Endothelial cell of umbilical vein (primary cell): ENCODE measurements at regions not wholly inside any gene's neighbourhood (a gene's known extent, or its start where the extent isn't known, plus 50 kb on each side); places are given as distances from the start of the nearest gene placed in this dataset.

ENCODE experiments used
- BruUV-seq: library from RNA; stranded (reverse); fragments of 400-500 nt; replicated peaks from 2 replicates; lab custom pipeline; 2021; lab: Mats Ljungman, UMichigan
- CTCF ChIA-PET: fragments of 300-600, 350-600 bp; sonication (Branson Sonifier 250); formaldehyde crosslinking; loops from one replicate; lab custom pipeline; 2021; ENCODE audit warnings: antibody characterized with exemption, inconsistent platforms; lab: Charles Lee
- POLR2A ChIA-PET: fragments of 300-600, 350-600 bp; sonication (Branson Sonifier 250); formaldehyde crosslinking; loops from one replicate; lab custom pipeline; 2021; ENCODE audit warnings: antibody characterized with exemption, inconsistent platforms; lab: Charles Lee
- DNase-seq: peaks from one replicate; pipeline ENCODE4 v3.0.0-alpha.2; 2011; ENCODE audit warnings: low read depth, low spot score
- FAIRE-seq: peaks from 2 replicates; lab custom pipeline; 2011; peaks lifted over from hg19 to GRCh38; lab: Jason Lieb, UNC
- H2AFZ ChIP-seq: 2 replicates; pipeline ENCODE4 v1.6.0; 2012; ENCODE audit warnings: low read depth, low read length, control low read depth, inconsistent platforms
- H3K27ac ChIP-seq: 2 replicates; pipeline ENCODE4 v1.5.1; 2011; ENCODE audit warnings: low read depth, mild to moderate bottlenecking, control low read depth, low read length, moderate library complexity; ENCODE audit not compliant: insufficient read depth
- H3K27me3 ChIP-seq, 2 experiments: 2 replicates each; pipeline versions ENCODE4 v1.6.0 to v1.6.1; 2011; ENCODE audit warnings: low read length in 2 of 2, mixed read lengths in 1 of 2; ENCODE audit not compliant: control insufficient read depth in 2 of 2, insufficient read depth in 2 of 2
- H3K36me3 ChIP-seq, 2 experiments: 2 replicates in 1 of 2; 3 replicates in 1 of 2; pipeline ENCODE4 v1.5.1; 2011; ENCODE audit warnings: low read length in 2 of 2, mild to moderate bottlenecking in 1 of 2, moderate library complexity in 1 of 2; ENCODE audit not compliant: control insufficient read depth in 2 of 2, insufficient read depth in 2 of 2; ENCODE audit errors: extremely low read depth in 1 of 2
- H3K4me1 ChIP-seq: 3 replicates; pipeline ENCODE4 v1.5.1; 2011; ENCODE audit warnings: mild to moderate bottlenecking, low read length; ENCODE audit not compliant: control insufficient read depth, insufficient read depth; ENCODE audit errors: extremely low read depth
- H3K4me2 ChIP-seq: 2 replicates; pipeline ENCODE4 v1.6.1; 2011; ENCODE audit warnings: low read length, control low read depth, mixed read lengths; ENCODE audit not compliant: insufficient read depth
- H3K4me3 ChIP-seq, 3 experiments: fragments of 200-600 bp in 1 of 3; sonication (generic), shearing (Covaris generic) in 1 of 3; replicated peaks in 1 of 3; 2 replicates each; pipeline ENCODE4 v1.5.1; 2011 to 2016; ENCODE audit warnings: control low read depth in 3 of 3, low read length in 3 of 3, mild to moderate bottlenecking in 2 of 3, inconsistent platforms in 1 of 3, low read depth in 1 of 3, moderate library complexity in 1 of 3; ENCODE audit not compliant: insufficient read depth in 1 of 3
- H3K79me2 ChIP-seq: 2 replicates; pipeline ENCODE4 v1.6.0; 2012; ENCODE audit warnings: low read length, inconsistent platforms; ENCODE audit not compliant: control insufficient read depth, insufficient read depth
- H3K9ac ChIP-seq: replicated peaks from 2 replicates; pipeline ENCODE3; 2011; ENCODE audit warnings: low read length, control low read depth; ENCODE audit not compliant: insufficient read depth; ENCODE audit errors: extremely low read depth
- H3K9me1 ChIP-seq: replicated peaks from 3 replicates; pipeline ENCODE4 v1.6.0; 2011; ENCODE audit warnings: mild to moderate bottlenecking, low read length; ENCODE audit not compliant: control insufficient read depth, insufficient read depth; ENCODE audit errors: extremely low read depth
- H3K9me3 ChIP-seq: replicated peaks from 2 replicates; pipeline ENCODE4 v1.5.1; 2012; ENCODE audit warnings: low read length, inconsistent platforms; ENCODE audit not compliant: control insufficient read depth, insufficient read depth
- H4K20me1 ChIP-seq: replicated peaks from 2 replicates; pipeline ENCODE3; 2011; ENCODE audit warnings: mild to moderate bottlenecking, low read length; ENCODE audit not compliant: control insufficient read depth, insufficient read depth; ENCODE audit errors: extremely low read depth
- EZH2 ChIP-seq: IDR thresholded peaks from 2 replicates; pipeline ENCODE4 v1.6.1; 2012; ENCODE audit warnings: borderline replicate concordance, low read depth, mild to moderate bottlenecking, moderate library complexity, low read length, inconsistent platforms; ENCODE audit not compliant: severe bottlenecking
- JUN ChIP-seq: IDR thresholded peaks from 2 replicates; pipeline ENCODE4 v1.6.1; 2011; ENCODE audit warnings: borderline replicate concordance, low read depth; ENCODE audit not compliant: insufficient read length, insufficient read depth
- MAX ChIP-seq: IDR thresholded peaks from 2 replicates; pipeline ENCODE4 v1.6.1; 2011; ENCODE audit not compliant: insufficient read depth, insufficient read length
- POLR2A ChIP-seq: IDR thresholded peaks from 2 replicates; pipeline ENCODE4 v1.6.1; 2012; ENCODE audit warnings: low read depth, mild to moderate bottlenecking, control low read depth, low read length
- POLR2AphosphoS5 ChIP-seq: IDR thresholded peaks from 2 replicates; pipeline ENCODE4 v1.6.1; 2012; ENCODE audit warnings: low read depth, mild to moderate bottlenecking, control low read depth, low read length, moderate library complexity; ENCODE audit not compliant: insufficient read depth
- dilution Hi-C: fragments of 300-500 bp; cut with MboI; formaldehyde crosslinking; loops from one replicate; pipeline ENCODE4 v1.15.0; 2019; ENCODE audit warnings: low sequenced_read_pairs; ENCODE audit not compliant: extremely low pct_ligation_motif_present
- intact Hi-C: fragments of 100-400 bp; cut with micrococcal nuclease; formaldehyde crosslinking; loops from one replicate; pipeline ENCODE4 v1.10.0; 2022

GRCh38 chr10:43888586-43888985 is 239.9 kb upstream of the ZNF32 start:
- FAIRE-seq (no peak), DNase-seq (no peak)
- no TSS peak for BruUV-seq
- TF ChIP-seq POLR2AphosphoS5 = no peak
- TF ChIP-seq EZH2 = no peak
- no peak for TF ChIP-seq JUN
- TF ChIP-seq MAX = no peak
- TF ChIP-seq POLR2A = no peak
- H4K20me1 ChIP-seq = no peaks in the 10 kb centered on the region
- no peak overlapping the region for H3K9ac ChIP-seq
- H3K27me3 ChIP-seq = peaks cover 14 to 24% of the 10 kb centered on the region in 2 experiments
- H3K4me1 ChIP-seq = no peaks in the 10 kb centered on the region
- CTCF ChIA-PET = no interaction called here
- H3K9me1 ChIP-seq = no peaks in the 10 kb centered on the region
- POLR2A ChIA-PET = no interaction called here
- no peaks in the 10 kb centered on the region for H3K36me3 ChIP-seq
- H3K4me2 ChIP-seq = no peak overlapping the region
- H2AFZ ChIP-seq = no peak overlapping the region
- H3K79me2 ChIP-seq = no peaks in the 10 kb centered on the region
- H3K9me3 ChIP-seq = no peaks in the 10 kb centered on the region
- H3K27ac ChIP-seq = no peak overlapping the region
- H3K4me3 ChIP-seq = no peak overlapping the region
- intact Hi-C loops = loop anchor here (10.0 kb wide), 1 partner anchor 986 kb away; no protein-coding TSS in a partner anchor
- dilution Hi-C loops = no loop called here

- FAIRE-seq = no peak
- POLR2A ChIA-PET = no interaction called here
- no peaks in the 10 kb centered on the region for H3K9me1 ChIP-seq
- no peaks in the 10 kb centered on the region for H3K4me1 ChIP-seq
- CTCF ChIA-PET = interaction anchor here (0.7 to 1.6 kb wide), 2 partner anchors 39 to 161 kb away, joined by 3 to 6 read pairs; no protein-coding TSS in a partner anchor
- no peak overlapping the region for H3K4me2 ChIP-seq
- dilution Hi-C loops = no loop called here
- H3K9ac ChIP-seq = no peak overlapping the region
- no peaks in the 10 kb centered on the region for H3K79me2 ChIP-seq
- no peak overlapping the region for H3K4me3 ChIP-seq
- DNase-seq = no peak
- BruUV-seq = no TSS peak
- no peaks in the 10 kb centered on the region for H3K9me3 ChIP-seq
- no peak overlapping the region for H3K27ac ChIP-seq
- no peaks in the 10 kb centered on the region for H4K20me1 ChIP-seq
- peaks cover 4 to 9% of the 10 kb centered on the region in 2 experiments for H3K27me3 ChIP-seq
- TF ChIP-seq EZH2 = no peak
- intact Hi-C loops = loop anchor here (10.0 kb wide), 1 partner anchor 989 kb away; no protein-coding TSS in a partner anchor
- H2AFZ ChIP-seq = no peak overlapping the region
- no peaks in the 10 kb centered on the region for H3K36me3 ChIP-seq
Observed at GRCh38 chr10:43885842-43886241, 237.2 kb upstream of the ZNF32 start.
